Stomach (tissue), 4 donors: ENCODE measurements at regions not wholly inside any gene's neighbourhood (a gene's known extent, or its start where the extent isn't known, plus 50 kb on each side); places are given as distances from the start of the nearest gene placed in this dataset.

ENCODE experiments used
- EP300 ChIP-seq: sonication (generic); formaldehyde crosslinking; IDR thresholded peaks from one replicate; pipeline ENCODE4 v1.6.1; 2017; ENCODE audit warnings: antibody characterized with exemption
- POLR2AphosphoS5 ChIP-seq, 3 donors: sonication (generic); formaldehyde crosslinking; IDR thresholded peaks; one replicate each; pipeline ENCODE4 v1.6.1; 2016; ENCODE audit warnings: antibody characterized with exemption in 3 of 3
- TF ChIP-seq, protein P1 (sequence below), 7 experiments: fragments of 450-650 bp in 4 of 7; fragments of 200-600 bp in 3 of 7; sonication (generic) in 3 of 7; IDR thresholded peaks; one replicate each; pipeline ENCODE4 v1.5.1; 2016 to 2019; ENCODE audit warnings: antibody characterized with exemption in 7 of 7, control low read depth in 2 of 7, mild to moderate bottlenecking in 1 of 7

DNA sequence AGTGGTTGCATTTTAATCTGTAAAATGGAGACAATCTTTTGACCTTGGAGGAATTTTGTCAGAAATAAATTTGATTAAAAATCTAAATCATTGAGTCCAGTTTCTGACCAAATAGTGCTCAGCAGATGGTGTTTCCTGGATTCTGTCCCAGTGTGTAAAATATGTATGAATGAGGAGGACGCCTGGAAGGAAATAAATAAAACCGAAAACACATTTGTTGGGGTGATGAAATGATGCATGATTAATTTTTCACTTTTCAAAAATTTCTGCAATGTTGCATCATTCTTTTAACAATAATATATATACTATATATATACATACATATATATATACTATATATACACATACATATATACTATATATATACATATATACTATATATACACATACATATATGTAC, 261.1 kb upstream of the TRIB2 start:
- TF ChIP-seq, protein P1, sequence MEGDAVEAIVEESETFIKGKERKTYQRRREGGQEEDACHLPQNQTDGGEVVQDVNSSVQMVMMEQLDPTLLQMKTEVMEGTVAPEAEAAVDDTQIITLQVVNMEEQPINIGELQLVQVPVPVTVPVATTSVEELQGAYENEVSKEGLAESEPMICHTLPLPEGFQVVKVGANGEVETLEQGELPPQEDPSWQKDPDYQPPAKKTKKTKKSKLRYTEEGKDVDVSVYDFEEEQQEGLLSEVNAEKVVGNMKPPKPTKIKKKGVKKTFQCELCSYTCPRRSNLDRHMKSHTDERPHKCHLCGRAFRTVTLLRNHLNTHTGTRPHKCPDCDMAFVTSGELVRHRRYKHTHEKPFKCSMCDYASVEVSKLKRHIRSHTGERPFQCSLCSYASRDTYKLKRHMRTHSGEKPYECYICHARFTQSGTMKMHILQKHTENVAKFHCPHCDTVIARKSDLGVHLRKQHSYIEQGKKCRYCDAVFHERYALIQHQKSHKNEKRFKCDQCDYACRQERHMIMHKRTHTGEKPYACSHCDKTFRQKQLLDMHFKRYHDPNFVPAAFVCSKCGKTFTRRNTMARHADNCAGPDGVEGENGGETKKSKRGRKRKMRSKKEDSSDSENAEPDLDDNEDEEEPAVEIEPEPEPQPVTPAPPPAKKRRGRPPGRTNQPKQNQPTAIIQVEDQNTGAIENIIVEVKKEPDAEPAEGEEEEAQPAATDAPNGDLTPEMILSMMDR (IDR thresholded peaks at IDR 0.05), result no peak
- no peak for TF ChIP-seq EP300
- no peak for TF ChIP-seq POLR2AphosphoS5 (IDR thresholded peaks at IDR 0.05)
